Endothelial cell of umbilical vein (primary cell): ENCODE measurements at regions not wholly inside any gene's neighbourhood (a gene's known extent, or its start where the extent isn't known, plus 50 kb on each side); places are given as distances from the start of the nearest gene placed in this dataset.
A peak's percentile ranks its signal among the peaks of the same experiment; 100 is the strongest.

Experiments
- BruUV-seq: library from RNA; stranded (reverse); fragments of 400-500 nt; replicated peaks from 2 replicates; lab custom pipeline; 2021; lab: Mats Ljungman, UMichigan
- CTCF ChIA-PET: fragments of 300-600, 350-600 bp; sonication (Branson Sonifier 250); formaldehyde crosslinking; loops from one replicate; lab custom pipeline; 2021; ENCODE audit warnings: antibody characterized with exemption, inconsistent platforms; lab: Charles Lee
- POLR2A ChIA-PET: fragments of 300-600, 350-600 bp; sonication (Branson Sonifier 250); formaldehyde crosslinking; loops from one replicate; lab custom pipeline; 2021; ENCODE audit warnings: antibody characterized with exemption, inconsistent platforms; lab: Charles Lee
- DNase-seq: peaks from one replicate; pipeline ENCODE4 v3.0.0-alpha.2; 2011; ENCODE audit warnings: low read depth, low spot score
- FAIRE-seq: peaks from 2 replicates; lab custom pipeline; 2011; peaks lifted over from hg19 to GRCh38; lab: Jason Lieb, UNC
- H2AFZ ChIP-seq: 2 replicates; pipeline ENCODE4 v1.6.0; 2012; ENCODE audit warnings: low read depth, low read length, control low read depth, inconsistent platforms
- H3K27ac ChIP-seq: 2 replicates; pipeline ENCODE4 v1.5.1; 2011; ENCODE audit warnings: low read depth, mild to moderate bottlenecking, control low read depth, low read length, moderate library complexity; ENCODE audit not compliant: insufficient read depth
- H3K27me3 ChIP-seq, 2 experiments: 2 replicates each; pipeline versions ENCODE4 v1.6.0 to v1.6.1; 2011; ENCODE audit warnings: low read length in 2 of 2, mixed read lengths in 1 of 2; ENCODE audit not compliant: control insufficient read depth in 2 of 2, insufficient read depth in 2 of 2
- H3K36me3 ChIP-seq, 2 experiments: 2 replicates in 1 of 2; 3 replicates in 1 of 2; pipeline ENCODE4 v1.5.1; 2011; ENCODE audit warnings: low read length in 2 of 2, mild to moderate bottlenecking in 1 of 2, moderate library complexity in 1 of 2; ENCODE audit not compliant: control insufficient read depth in 2 of 2, insufficient read depth in 2 of 2; ENCODE audit errors: extremely low read depth in 1 of 2
- H3K4me1 ChIP-seq: 3 replicates; pipeline ENCODE4 v1.5.1; 2011; ENCODE audit warnings: mild to moderate bottlenecking, low read length; ENCODE audit not compliant: control insufficient read depth, insufficient read depth; ENCODE audit errors: extremely low read depth
- H3K4me2 ChIP-seq: 2 replicates; pipeline ENCODE4 v1.6.1; 2011; ENCODE audit warnings: low read length, control low read depth, mixed read lengths; ENCODE audit not compliant: insufficient read depth
- H3K4me3 ChIP-seq, 3 experiments: fragments of 200-600 bp in 1 of 3; sonication (generic), shearing (Covaris generic) in 1 of 3; replicated peaks in 1 of 3; 2 replicates each; pipeline ENCODE4 v1.5.1; 2011 to 2016; ENCODE audit warnings: control low read depth in 3 of 3, low read length in 3 of 3, mild to moderate bottlenecking in 2 of 3, inconsistent platforms in 1 of 3, low read depth in 1 of 3, moderate library complexity in 1 of 3; ENCODE audit not compliant: insufficient read depth in 1 of 3
- H3K79me2 ChIP-seq: 2 replicates; pipeline ENCODE4 v1.6.0; 2012; ENCODE audit warnings: low read length, inconsistent platforms; ENCODE audit not compliant: control insufficient read depth, insufficient read depth
- H3K9ac ChIP-seq: replicated peaks from 2 replicates; pipeline ENCODE3; 2011; ENCODE audit warnings: low read length, control low read depth; ENCODE audit not compliant: insufficient read depth; ENCODE audit errors: extremely low read depth
- H3K9me1 ChIP-seq: replicated peaks from 3 replicates; pipeline ENCODE4 v1.6.0; 2011; ENCODE audit warnings: mild to moderate bottlenecking, low read length; ENCODE audit not compliant: control insufficient read depth, insufficient read depth; ENCODE audit errors: extremely low read depth
- H3K9me3 ChIP-seq: replicated peaks from 2 replicates; pipeline ENCODE4 v1.5.1; 2012; ENCODE audit warnings: low read length, inconsistent platforms; ENCODE audit not compliant: control insufficient read depth, insufficient read depth
- H4K20me1 ChIP-seq: replicated peaks from 2 replicates; pipeline ENCODE3; 2011; ENCODE audit warnings: mild to moderate bottlenecking, low read length; ENCODE audit not compliant: control insufficient read depth, insufficient read depth; ENCODE audit errors: extremely low read depth
- CTCF ChIP-seq, 2 donors: IDR thresholded peaks; 1 replicate in 1 of 2; 2 replicates in 1 of 2; pipeline ENCODE4 v1.5.1; 2011; ENCODE audit warnings: low read length in 2 of 2, mild to moderate bottlenecking in 2 of 2, moderate library complexity in 2 of 2, control low read depth in 1 of 2, inconsistent platforms in 1 of 2, low read depth in 1 of 2; ENCODE audit not compliant: insufficient read depth in 1 of 2; ENCODE audit errors: extremely low read depth in 1 of 2
- EZH2 ChIP-seq: IDR thresholded peaks from 2 replicates; pipeline ENCODE4 v1.6.1; 2012; ENCODE audit warnings: borderline replicate concordance, low read depth, mild to moderate bottlenecking, moderate library complexity, low read length, inconsistent platforms; ENCODE audit not compliant: severe bottlenecking
- FOS ChIP-seq: IDR thresholded peaks from 2 replicates; pipeline ENCODE4 v1.6.1; 2011; ENCODE audit warnings: mild to moderate bottlenecking, low read length, moderate library complexity, borderline replicate concordance; ENCODE audit not compliant: insufficient read depth
- GATA2 ChIP-seq: IDR thresholded peaks from 2 replicates; pipeline ENCODE4 v1.7.0; 2011; ENCODE audit warnings: low read depth, mild to moderate bottlenecking, moderate library complexity, mixed read lengths, low read length; ENCODE audit not compliant: insufficient read length, insufficient read depth
- JUN ChIP-seq: IDR thresholded peaks from 2 replicates; pipeline ENCODE4 v1.6.1; 2011; ENCODE audit warnings: borderline replicate concordance, low read depth; ENCODE audit not compliant: insufficient read length, insufficient read depth
- MYC ChIP-seq: IDR thresholded peaks from one replicate; pipeline ENCODE4 v1.6.1; 2011; ENCODE audit warnings: mild to moderate bottlenecking, low read depth, low read length
- POLR2A ChIP-seq: IDR thresholded peaks from 2 replicates; pipeline ENCODE4 v1.6.1; 2012; ENCODE audit warnings: low read depth, mild to moderate bottlenecking, control low read depth, low read length
- POLR2AphosphoS5 ChIP-seq: IDR thresholded peaks from 2 replicates; pipeline ENCODE4 v1.6.1; 2012; ENCODE audit warnings: low read depth, mild to moderate bottlenecking, control low read depth, low read length, moderate library complexity; ENCODE audit not compliant: insufficient read depth
- dilution Hi-C: fragments of 300-500 bp; cut with MboI; formaldehyde crosslinking; loops from one replicate; pipeline ENCODE4 v1.15.0; 2019; ENCODE audit warnings: low sequenced_read_pairs; ENCODE audit not compliant: extremely low pct_ligation_motif_present
- intact Hi-C: fragments of 100-400 bp; cut with micrococcal nuclease; formaldehyde crosslinking; loops from one replicate; pipeline ENCODE4 v1.10.0; 2022
- TF ChIP-seq, protein P1 (sequence below): IDR thresholded peaks from 2 replicates; pipeline ENCODE4 v1.6.1; 2011; ENCODE audit not compliant: insufficient read depth, insufficient read length

DNA sequence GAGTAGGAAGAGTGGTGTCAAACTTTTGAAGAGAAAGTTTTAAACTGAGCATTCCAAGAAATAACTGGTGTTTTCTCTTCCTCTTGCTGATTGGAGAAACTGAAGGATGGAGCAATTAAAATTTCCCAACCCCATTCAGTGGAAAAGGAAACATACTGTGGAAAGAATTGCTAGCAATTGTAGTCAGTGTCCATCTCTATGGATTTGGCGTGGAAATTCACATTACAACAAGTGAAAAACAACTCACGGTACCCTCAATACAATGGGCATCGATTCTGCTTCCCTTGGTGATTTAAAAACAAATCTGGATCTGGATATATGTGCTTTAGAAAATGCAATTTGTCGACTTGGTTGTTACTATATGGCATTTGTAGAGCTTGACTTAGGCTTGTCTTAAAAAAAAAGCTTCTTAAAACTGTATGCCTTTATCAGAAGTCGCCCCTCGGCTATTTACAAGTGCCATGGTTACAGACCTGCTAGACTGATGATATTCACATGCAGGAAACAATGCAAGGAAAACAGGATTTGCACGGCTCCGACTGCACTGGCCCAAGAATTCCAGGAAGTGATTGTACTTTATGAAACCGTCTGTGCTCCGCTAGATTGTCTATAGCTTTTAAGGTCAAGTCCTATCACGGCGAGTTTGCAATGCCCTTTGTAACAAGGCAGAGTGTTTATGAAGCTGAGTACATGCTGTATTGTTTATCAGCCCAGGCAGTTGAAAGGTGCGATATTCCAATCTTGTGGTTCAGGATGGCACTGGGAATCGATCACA is 131.7 kb upstream of the PHACTR1 start:
- Histone ChIP-seq H3K4me2 (peak overlapping the region; percentile 60), H3K9ac (peak overlapping the region; percentile 99), H2AFZ (peak overlapping the region; percentile 20), H3K36me3 (no peaks in the 10 kb centered on the region), H3K9me1 (no peaks in the 10 kb centered on the region), H4K20me1 (no peaks in the 10 kb centered on the region), H3K27ac (peak overlapping the region; percentile 100), H3K27me3 (no peaks in the 10 kb centered on the region), H3K4me1 (peaks cover 51% of the 10 kb centered on the region), H3K4me3 (peak overlapping the region in 1 of 3 experiments; percentile 25), H3K79me2 (no peaks in the 10 kb centered on the region), H3K9me3 (no peaks in the 10 kb centered on the region)
- TF ChIP-seq CTCF (IDR thresholded peaks at IDR 0.05; ENCODE audit: extremely low read depth in 1 of 2, insufficient read depth in 1 of 2, low read depth in 1 of 2, low read length in 2 of 2) (no peak), POLR2A (peak; percentile 48), FOS (peak; percentile 36), POLR2AphosphoS5 (peak; percentile 96), JUN (peak; percentile 78), EZH2 (no peak), GATA2 (peak; percentile 90), MYC (no peak)
- TF ChIP-seq, protein P1, sequence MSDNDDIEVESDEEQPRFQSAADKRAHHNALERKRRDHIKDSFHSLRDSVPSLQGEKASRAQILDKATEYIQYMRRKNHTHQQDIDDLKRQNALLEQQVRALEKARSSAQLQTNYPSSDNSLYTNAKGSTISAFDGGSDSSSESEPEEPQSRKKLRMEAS = no peak
- ChIA-PET CTCF (interaction anchor here (0.6 to 2.1 kb wide), 17 partner anchors 12 to 295 kb away, joined by 3 to 18 read pairs (median 4); no protein-coding TSS in a partner anchor), POLR2A (interaction anchor here (0.8 to 2.0 kb wide), 15 partner anchors 9 to 977 kb away, joined by 3 to 24 read pairs (median 4); partner anchors contain the start of gene EDN1)
- intact Hi-C loops (loop anchor here (1.0 to 10.0 kb wide), 17 partner anchors 12 to 1370 kb away; partner anchors contain the start of gene EDN1), dilution Hi-C loops (loop anchor here (25.0 kb wide), 1 partner anchor 98 kb away; no protein-coding TSS in a partner anchor)
- DNase-seq (peak; percentile 100), FAIRE-seq (peak; percentile 99)
- TSS peak; percentile 87 for BruUV-seq
